K562 (cell line): ENCODE measurements at regions not wholly inside any gene's neighbourhood (a gene's known extent, or its start where the extent isn't known, plus 50 kb on each side); places are given as distances from the start of the nearest gene placed in this dataset.

ENCODE experiments used
- ATAC-seq: fragments of 200-7000 bp; cut with Tn5 transposase; 3 replicates; pipeline ENCODE4 v1.9.1; 2020; ENCODE audit warnings: moderate library complexity
- BruUV-seq: library from RNA; stranded (reverse); fragments of 400-500 nt; replicated peaks from 2 replicates; lab custom pipeline; 2021; lab: Mats Ljungman, UMichigan
- CTCF ChIA-PET: fragments of 300-600 bp; formaldehyde crosslinking; extraction: SDS; loops from one replicate; lab custom pipeline; 2021; ENCODE audit warnings: low intra/inter-chr PET ratio; lab: Yijun Ruan, JAX
- POLR2A ChIA-PET: fragments of 300-600, 350-650 bp; sonication (Branson Sonifier 250); formaldehyde crosslinking; extraction: SDS; loops from one replicate; lab custom pipeline; 2021; ENCODE audit warnings: antibody characterized with exemption, inconsistent platforms; lab: Yijun Ruan, JAX
- DNase-seq, 4 experiments: peaks; one replicate each; pipeline versions ENCODE4 v3.0.0 to v3.0.0-alpha.2; 2011 to 2018; ENCODE audit warnings: low spot score in 3 of 4, mixed read lengths in 3 of 4; ENCODE audit errors: extremely low read depth in 1 of 4
- FAIRE-seq: peaks from 2 replicates; lab custom pipeline; 2011; peaks lifted over from hg19 to GRCh38; lab: Jason Lieb, UNC
- H2AFZ ChIP-seq: 2 replicates; pipeline ENCODE4 v1.6.0; 2011; ENCODE audit warnings: low read depth, low read length, control low read depth, inconsistent platforms
- H3K27ac ChIP-seq: fragments of 200-600 bp; 3 replicates; pipeline ENCODE4 v1.8.0; 2011; ENCODE audit warnings: low read depth, mild to moderate bottlenecking, control low read depth, inconsistent platforms, low read length, moderate library complexity, mixed read lengths; ENCODE audit errors: extremely low read depth
- H3K27me3 ChIP-seq, 2 experiments: fragments of 300-600 bp in 1 of 2; 2 replicates in 1 of 2; 3 replicates in 1 of 2; pipeline versions ENCODE4 v1.6.0 to v1.8.0; 2011; ENCODE audit warnings: inconsistent platforms in 2 of 2, low read length in 2 of 2, mild to moderate bottlenecking in 1 of 2, mixed read lengths in 1 of 2, moderate library complexity in 1 of 2; ENCODE audit not compliant: control insufficient read depth in 2 of 2, insufficient read depth in 2 of 2
- H3K36me3 ChIP-seq: fragments of 300-600 bp; 3 replicates; pipeline ENCODE4 v1.8.0; 2011; ENCODE audit warnings: mild to moderate bottlenecking, low read length, inconsistent platforms; ENCODE audit not compliant: control insufficient read depth, insufficient read depth
- H3K4me1 ChIP-seq, 2 experiments: fragments of 200-600 bp in 1 of 2; replicated peaks in 1 of 2; 2 replicates in 1 of 2; 3 replicates in 1 of 2; pipeline versions ENCODE4 v1.5.1 to v1.8.0; 2011; ENCODE audit warnings: inconsistent platforms in 2 of 2, low read length in 2 of 2, mild to moderate bottlenecking in 1 of 2, mixed read lengths in 1 of 2, moderate library complexity in 1 of 2; ENCODE audit not compliant: control insufficient read depth in 2 of 2, insufficient read depth in 2 of 2
- H3K4me2 ChIP-seq: 2 replicates; pipeline ENCODE4 v1.6.1; 2011; ENCODE audit warnings: low read length, control low read depth, inconsistent platforms, mixed read lengths; ENCODE audit not compliant: insufficient read depth
- H3K4me3 ChIP-seq: fragments of 200-600 bp; sonication (generic), shearing (Covaris generic); 2 replicates; pipeline ENCODE4 v1.5.1; 2016; ENCODE audit warnings: control low read depth, inconsistent platforms
- H3K79me2 ChIP-seq: fragments of 200-600 bp; 3 replicates; pipeline ENCODE4 v1.8.0; 2011; ENCODE audit warnings: low read length, inconsistent platforms; ENCODE audit not compliant: control insufficient read depth, insufficient read depth
- H3K9ac ChIP-seq, 2 experiments: 2 replicates each; pipeline versions ENCODE4 v1.6.0 to v1.6.1; 2011; ENCODE audit warnings: low read depth in 2 of 2, low read length in 2 of 2, control low read depth in 1 of 2, inconsistent platforms in 1 of 2, mild to moderate bottlenecking in 1 of 2, mixed read lengths in 1 of 2; ENCODE audit not compliant: insufficient read depth in 1 of 2
- H3K9me1 ChIP-seq: one replicate; pipeline ENCODE4 v1.6.0; 2011; ENCODE audit warnings: inconsistent platforms, mild to moderate bottlenecking, low read length, moderate library complexity; ENCODE audit not compliant: control insufficient read depth, insufficient read depth
- H3K9me3 ChIP-seq: replicated peaks from 2 replicates; pipeline ENCODE4 v1.5.1; 2011; ENCODE audit warnings: low read depth, low read length, inconsistent platforms; ENCODE audit not compliant: control insufficient read depth, insufficient read depth
- H4K20me1 ChIP-seq: replicated peaks from 2 replicates; pipeline ENCODE4 v1.6.1; 2011; ENCODE audit warnings: low read length, inconsistent platforms, mixed read lengths; ENCODE audit not compliant: control insufficient read depth, insufficient read depth
- NCOR1 ChIP-seq: fragments of 450-650 bp; IDR thresholded peaks from 2 replicates; pipeline ENCODE4 v1.6.1; 2016; ENCODE audit warnings: mild to moderate bottlenecking, moderate library complexity
- NRF1 ChIP-seq, 2 experiments: fragments of 450-650 bp; IDR thresholded peaks in 1 of 2; conservative IDR thresholded peaks in 1 of 2; 2 replicates each; pipeline ENCODE4 v1.6.1; 2014; ENCODE audit warnings: mild to moderate bottlenecking in 2 of 2
- SMAD2 ChIP-seq: fragments of 150-350 bp; IDR thresholded peaks from 2 replicates; pipeline ENCODE4 v1.6.1; 2014; ENCODE audit warnings: low read depth, mild to moderate bottlenecking, low read length
- SOX6 ChIP-seq: fragments of 450-650 bp; IDR thresholded peaks from 2 replicates; pipeline ENCODE4 v1.6.1; 2014; ENCODE audit warnings: mild to moderate bottlenecking
- TRIM28 ChIP-seq: fragments of 450-650 bp; IDR thresholded peaks from 2 replicates; pipeline ENCODE4 v1.6.1; 2017
- ZNF212 ChIP-seq: fragments of 450-650 bp; formaldehyde crosslinking; IDR thresholded peaks from 2 replicates; pipeline ENCODE4 v1.4.0; 2020; ENCODE audit warnings: mild to moderate bottlenecking
- ZNF512 ChIP-seq: IDR thresholded peaks from 2 replicates; pipeline ENCODE4 v1.6.1; 2016; ENCODE audit warnings: missing genetic modification characterization, missing compliant biosample characterization
- ZNF780A ChIP-seq: fragments of 250-450 bp; sonication (Bioruptor Pico); IDR thresholded peaks from 2 replicates; pipeline ENCODE4 v1.5.0; 2021; ENCODE audit warnings: mild to moderate bottlenecking
- in situ Hi-C: fragments of 300-500 bp; cut with MboI; formaldehyde crosslinking; loops from 4 replicates; pipeline ENCODE4 v1.15.0; 2018; ENCODE audit warnings: inconsistent platforms, mixed read lengths
- intact Hi-C: fragments of 100-400 bp; cut with micrococcal nuclease; formaldehyde crosslinking; loops from 2 replicates; pipeline ENCODE4 v1.14.2; 2022

GRCh38 chr4:31959972-31960371 is 1239.8 kb downstream of the PCDH7 start:
- Histone ChIP-seq H3K27me3 (no peaks in the 10 kb centered on the region), H3K4me3 (no peak overlapping the region), H3K9me1 (no peaks in the 10 kb centered on the region), H2AFZ (no peak overlapping the region), H3K27ac (no peak overlapping the region), H3K4me1 (no peaks in the 10 kb centered on the region), H3K36me3 (no peaks in the 10 kb centered on the region), H3K4me2 (no peak overlapping the region), H3K9ac (no peak overlapping the region), H4K20me1 (no peaks in the 10 kb centered on the region), H3K79me2 (no peaks in the 10 kb centered on the region), H3K9me3 (no peaks in the 10 kb centered on the region)
- BruUV-seq = no TSS peak
- TF ChIP-seq ZNF780A (CRISPR knock-in tag) = no peak
- TF ChIP-seq SOX6 = no peak
- TF ChIP-seq TRIM28 = no peak
- TF ChIP-seq NCOR1 = no peak
- no peak for TF ChIP-seq NRF1 (conservative IDR thresholded peaks at IDR 0.05 in 1 of 2, IDR thresholded peaks at IDR 0.05 in 1 of 2)
- no peak for TF ChIP-seq ZNF212 (CRISPR knock-in tag)
- peak; percentile 61; the same call in 1 of the 2 replicates for TF ChIP-seq ZNF512 (tag)
- no peak for TF ChIP-seq SMAD2
- DNase-seq = no peak
- intact Hi-C loops (no loop called here), in situ Hi-C loops (no loop called here)
- no peak for ATAC-seq
- CTCF ChIA-PET = no interaction called here
- no peak for FAIRE-seq
- POLR2A ChIA-PET = no interaction called here
